ENCODE measurements at regions not wholly inside any gene's neighbourhood (a gene's known extent, or its start where the extent isn't known, plus 50 kb on each side); places are given as distances from the start of the nearest gene placed in this dataset.

- no peak for TF ChIP-seq CTCF (IDR thresholded peaks at IDR 0.05)
- no peak for DNase-seq (ENCODE audit: low spot score in 2 of 2)
- H3K4me3 ChIP-seq (ENCODE audit: low read depth, poor library complexity, severe bottlenecking) = no peak overlapping the region
- intact Hi-C loops (cut with DNase I; ENCODE audit: low total_unique reads) = no loop called here
Measured at GRCh38 chr10:36345807-36346206, 703.7 kb upstream of the FZD8 start.

- DNase-seq (ENCODE audit: low spot score in 2 of 2) = no peak
- WGBS, 2 donors = 67 to 91% methylated on average over 1 of the region's 1 CpG
- H3K4me3 ChIP-seq (ENCODE audit: low read depth, poor library complexity, severe bottlenecking) = no peak overlapping the region
- no peak for TF ChIP-seq POLR2A (IDR thresholded peaks at IDR 0.05)
- no peak for TF ChIP-seq CTCF (IDR thresholded peaks at IDR 0.05)
- intact Hi-C loops (cut with DNase I; ENCODE audit: low total_unique reads) = no loop called here
Measured at GRCh38 chr10:36345175-36345533, 703.1 kb upstream of the FZD8 start.

DNA sequence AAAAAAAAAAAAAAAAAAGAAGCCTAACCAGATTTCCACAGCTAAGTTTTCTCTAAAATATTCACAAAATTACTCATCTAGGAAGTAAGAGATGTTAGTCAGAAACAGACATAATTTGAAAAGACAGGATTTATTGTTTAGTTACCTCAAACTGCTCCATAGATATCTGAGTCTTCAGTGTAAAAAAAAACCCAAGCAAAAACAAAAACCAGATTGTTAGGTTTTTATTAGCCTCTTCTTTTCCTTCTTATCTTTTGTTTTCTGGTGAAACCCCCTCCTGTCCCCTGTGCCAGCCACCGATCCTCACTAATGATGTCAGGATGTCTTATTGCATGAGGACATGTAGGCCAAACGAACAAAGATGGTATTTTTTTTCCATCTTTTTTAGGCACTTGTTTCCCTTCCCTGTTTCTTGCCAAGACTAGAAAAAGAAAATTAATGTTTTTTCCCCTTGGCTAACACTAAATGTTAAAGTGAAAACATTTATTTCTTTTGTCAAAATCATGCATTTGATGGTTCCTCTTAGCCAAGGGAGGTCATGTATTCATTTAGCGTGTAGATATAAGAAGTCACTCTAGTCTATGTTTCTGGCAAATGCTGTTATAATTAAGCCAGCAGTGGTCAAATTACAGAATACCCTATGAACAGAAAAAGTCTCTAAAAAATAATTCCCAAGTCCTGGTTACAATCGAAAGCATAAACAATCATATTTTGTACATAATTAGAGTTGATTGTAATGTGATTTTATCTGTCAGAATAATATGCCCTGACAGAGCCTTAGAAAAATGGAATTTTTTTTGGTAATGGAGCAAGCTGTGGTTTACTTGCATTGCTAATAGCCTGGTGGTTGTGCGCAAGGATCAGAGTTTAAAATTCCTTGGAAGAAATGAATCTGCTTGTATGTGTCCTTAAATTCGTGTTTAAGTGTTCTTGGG, 702.4 kb upstream of the FZD8 start:
- TF ChIP-seq POLR2A (IDR thresholded peaks at IDR 0.05) (no peak), CTCF (IDR thresholded peaks at IDR 0.05) (no peak)
- no peak overlapping the region for H3K4me3 ChIP-seq (ENCODE audit: low read depth, poor library complexity, severe bottlenecking)
- 62 to 66% methylated on average over 6 of the region's 6 CpGs for WGBS, 2 donors
- no peak for DNase-seq (ENCODE audit: low spot score in 2 of 2)
- intact Hi-C loops (cut with DNase I; ENCODE audit: low total_unique reads) = no loop called here

GRCh38 chr10:36342781-36343180, 700.7 kb upstream of the FZD8 start:
- DNase-seq (ENCODE audit: low spot score in 2 of 2) = no peak
- no peak for TF ChIP-seq CTCF (IDR thresholded peaks at IDR 0.05)
- TF ChIP-seq POLR2A (IDR thresholded peaks at IDR 0.05) = no peak
- no peak overlapping the region for H3K4me3 ChIP-seq (ENCODE audit: low read depth, poor library complexity, severe bottlenecking)
- intact Hi-C loops (cut with DNase I; ENCODE audit: low total_unique reads) = no loop called here
- 46 to 72% methylated on average over 2 of the region's 2 CpGs for WGBS, 2 donors

DNA sequence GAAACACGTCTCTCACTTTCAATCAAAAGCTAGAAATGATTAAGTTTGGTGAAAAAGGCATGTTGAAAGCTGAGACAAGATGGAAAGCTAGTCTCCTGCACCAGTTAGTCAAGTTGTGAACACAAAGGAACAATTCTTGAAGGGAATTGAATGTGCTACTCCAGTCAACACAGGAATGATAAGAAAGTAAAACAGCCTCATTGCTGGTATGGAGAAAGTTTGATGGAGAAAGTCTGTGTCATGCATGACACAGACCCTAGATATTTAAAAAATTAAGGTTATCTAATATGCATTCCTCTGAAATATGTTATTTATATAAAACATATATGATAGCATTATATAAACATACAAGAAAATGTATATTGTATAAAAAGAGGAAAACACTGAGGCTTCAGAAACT, 699.4 kb upstream of the FZD8 start:
- TF ChIP-seq POLR2A (IDR thresholded peaks at IDR 0.05) (no peak), CTCF (IDR thresholded peaks at IDR 0.05) (no peak)
- DNase-seq (ENCODE audit: low spot score in 2 of 2) = no peak
- H3K4me3 ChIP-seq (ENCODE audit: low read depth, poor library complexity, severe bottlenecking) = no peak overlapping the region
- intact Hi-C loops (cut with DNase I; ENCODE audit: low total_unique reads) = no loop called here
- WGBS, 2 donors = 85 to 94% methylated on average over 1 of the region's 1 CpG

DNA sequence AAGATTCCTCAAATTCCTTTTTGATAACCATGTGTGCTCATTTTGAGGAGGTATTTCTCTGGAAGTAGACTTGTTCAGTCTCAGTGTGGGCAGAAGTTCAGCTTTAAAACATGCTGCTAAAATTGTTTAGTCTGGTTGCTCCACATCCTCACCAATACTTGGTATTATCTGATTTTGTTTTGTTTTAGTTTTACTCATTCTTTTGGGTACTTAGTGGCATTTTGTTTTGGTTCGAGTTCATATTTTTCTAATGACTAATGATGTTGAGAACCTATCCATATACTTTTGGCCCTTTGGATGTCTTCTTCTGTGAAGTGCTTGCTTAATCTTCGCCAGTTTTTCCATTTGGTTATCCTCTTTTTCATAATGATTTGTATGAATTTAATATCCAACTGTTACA, 694.2 kb upstream of the FZD8 start:
- intact Hi-C loops (cut with DNase I; ENCODE audit: low total_unique reads) = no loop called here

More for the DNA sequence above, 694.2 kb upstream of the FZD8 start:
- H3K4me3 ChIP-seq (ENCODE audit: low read depth, poor library complexity, severe bottlenecking) = no peak overlapping the region
- WGBS, 2 donors = 83 to 86% methylated on average over 2 of the region's 2 CpGs
- TF ChIP-seq CTCF (IDR thresholded peaks at IDR 0.05) = no peak
- TF ChIP-seq POLR2A (IDR thresholded peaks at IDR 0.05) = no peak
- no peak for DNase-seq (ENCODE audit: low spot score in 2 of 2)

Measured in lower leg skin (tissue), 4 donors.